ENCODE measurements at regions not wholly inside any gene's neighbourhood (a gene's known extent, or its start where the extent isn't known, plus 50 kb on each side); places are given as distances from the start of the nearest gene placed in this dataset.

DNA sequence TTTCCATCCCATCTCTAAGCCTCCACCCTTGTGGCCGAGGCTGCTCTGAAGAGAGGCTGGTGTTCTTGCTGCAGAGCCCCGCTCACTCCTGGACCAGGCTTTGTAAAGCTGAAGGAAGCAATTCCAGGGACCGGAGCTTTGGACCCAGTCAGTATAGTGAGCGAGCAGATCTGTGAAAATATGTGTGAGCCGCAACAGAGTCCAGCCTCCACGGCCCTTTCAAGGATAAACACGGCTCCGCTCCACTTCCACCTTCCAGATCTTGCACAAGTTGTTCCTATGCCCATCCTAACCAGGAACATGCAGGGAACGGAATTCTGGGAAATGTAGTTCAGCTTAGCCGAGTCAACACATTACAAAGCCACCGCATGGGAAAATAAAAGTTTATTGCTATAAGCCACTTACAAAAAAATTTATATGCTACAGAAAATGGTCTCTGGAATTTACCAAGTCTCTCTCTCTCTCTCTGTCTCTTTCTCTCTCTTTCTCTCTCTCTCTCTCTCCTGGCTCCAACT lies 151.7 kb upstream of the ZNF521 start:
- no peak for TF ChIP-seq POLR2A (IDR thresholded peaks at IDR 0.05)
- TF ChIP-seq CTCF (IDR thresholded peaks at IDR 0.05) = no peak
- TF ChIP-seq EP300 (IDR thresholded peaks at IDR 0.05) = no peak

Measured in ovary (tissue), 3 donors.